DOHH2 (cell line): ENCODE measurements at regions not wholly inside any gene's neighbourhood (a gene's known extent, or its start where the extent isn't known, plus 50 kb on each side); places are given as distances from the start of the nearest gene placed in this dataset.

Source experiments
- H3F3A ChIP-seq: fragments of 200-600 bp; sonication (generic), shearing (Covaris generic); 2 replicates; pipeline ENCODE4 v1.6.0; 2016; ENCODE audit warnings: antibody characterized with exemption, mild to moderate bottlenecking; ENCODE audit not compliant: control insufficient read depth, insufficient read depth
- H3K27ac ChIP-seq: fragments of 200-600 bp; sonication (generic); 2 replicates; pipeline ENCODE4 v1.5.1; 2014; ENCODE audit warnings: low read depth, mild to moderate bottlenecking, low read length, moderate library complexity
- H3K27me3 ChIP-seq: fragments of 200-600 bp; sonication (generic); 2 replicates; pipeline ENCODE4 v1.6.1; 2014; ENCODE audit warnings: mild to moderate bottlenecking, low read length, mixed read lengths; ENCODE audit not compliant: control insufficient read depth
- H3K36me3 ChIP-seq: fragments of 200-600 bp; sonication (generic); 2 replicates; pipeline ENCODE4 v1.6.1; 2014; ENCODE audit warnings: mild to moderate bottlenecking, low read length, moderate library complexity, mixed read lengths; ENCODE audit not compliant: control insufficient read depth
- H3K4me1 ChIP-seq: fragments of 200-600 bp; sonication (generic); 2 replicates; pipeline ENCODE4 v1.6.1; 2014; ENCODE audit warnings: mild to moderate bottlenecking, low read length, mixed read lengths; ENCODE audit not compliant: control insufficient read depth
- H3K4me2 ChIP-seq: fragments of 200-600 bp; sonication (generic); 2 replicates; pipeline ENCODE4 v1.6.0; 2014; ENCODE audit warnings: mild to moderate bottlenecking, low read length, moderate library complexity
- H3K4me3 ChIP-seq: fragments of 200-600 bp; sonication (generic); 2 replicates; pipeline ENCODE4 v1.5.1; 2014; ENCODE audit warnings: mild to moderate bottlenecking, low read length, mixed read lengths
- H3K79me2 ChIP-seq: fragments of 200-600 bp; sonication (generic); 2 replicates; pipeline ENCODE4 v1.6.1; 2014; ENCODE audit warnings: mild to moderate bottlenecking, low read length, mixed read lengths; ENCODE audit not compliant: control insufficient read depth
- H3K9me2 ChIP-seq: fragments of 200-600 bp; sonication (generic); replicated peaks from 2 replicates; pipeline ENCODE4 v1.6.1; 2014; ENCODE audit warnings: mild to moderate bottlenecking, low read length, mixed read lengths; ENCODE audit not compliant: control insufficient read depth
- H3K9me3 ChIP-seq: fragments of 200-600 bp; sonication (generic); 2 replicates; pipeline ENCODE4 v1.6.1; 2014; ENCODE audit warnings: antibody characterized with exemption, low read length, mixed read lengths; ENCODE audit not compliant: control insufficient read depth, insufficient read depth
- H4K20me1 ChIP-seq: fragments of 200-600 bp; sonication (generic); 2 replicates; pipeline ENCODE4 v1.6.0; 2014; ENCODE audit warnings: low read depth, mild to moderate bottlenecking, antibody characterized with exemption, low read length, moderate library complexity; ENCODE audit not compliant: control insufficient read depth, insufficient read depth
- CTCF ChIP-seq: fragments of 200-600 bp; sonication (generic); IDR thresholded peaks from one replicate; pipeline ENCODE4 v1.5.1; 2014; ENCODE audit warnings: antibody characterized with exemption, mild to moderate bottlenecking, low read depth, low read length; ENCODE audit not compliant: poor library complexity, severe bottlenecking
- EZH2phosphoT487 ChIP-seq: fragments of 200-600 bp; sonication (generic); IDR thresholded peaks from 2 replicates; pipeline ENCODE4 v1.6.1; 2017; ENCODE audit warnings: borderline replicate concordance, mild to moderate bottlenecking, antibody characterized with exemption, low read length, moderate library complexity, mixed read lengths

GRCh38 chr6:4610256-4610655 lies 165.9 kb upstream of the CDYL start:
- TF ChIP-seq CTCF = no peak
- TF ChIP-seq EZH2phosphoT487 = no peak
- Histone ChIP-seq H3K4me1 (no peaks in the 10 kb centered on the region), H3K27ac (no peak overlapping the region)

DNA sequence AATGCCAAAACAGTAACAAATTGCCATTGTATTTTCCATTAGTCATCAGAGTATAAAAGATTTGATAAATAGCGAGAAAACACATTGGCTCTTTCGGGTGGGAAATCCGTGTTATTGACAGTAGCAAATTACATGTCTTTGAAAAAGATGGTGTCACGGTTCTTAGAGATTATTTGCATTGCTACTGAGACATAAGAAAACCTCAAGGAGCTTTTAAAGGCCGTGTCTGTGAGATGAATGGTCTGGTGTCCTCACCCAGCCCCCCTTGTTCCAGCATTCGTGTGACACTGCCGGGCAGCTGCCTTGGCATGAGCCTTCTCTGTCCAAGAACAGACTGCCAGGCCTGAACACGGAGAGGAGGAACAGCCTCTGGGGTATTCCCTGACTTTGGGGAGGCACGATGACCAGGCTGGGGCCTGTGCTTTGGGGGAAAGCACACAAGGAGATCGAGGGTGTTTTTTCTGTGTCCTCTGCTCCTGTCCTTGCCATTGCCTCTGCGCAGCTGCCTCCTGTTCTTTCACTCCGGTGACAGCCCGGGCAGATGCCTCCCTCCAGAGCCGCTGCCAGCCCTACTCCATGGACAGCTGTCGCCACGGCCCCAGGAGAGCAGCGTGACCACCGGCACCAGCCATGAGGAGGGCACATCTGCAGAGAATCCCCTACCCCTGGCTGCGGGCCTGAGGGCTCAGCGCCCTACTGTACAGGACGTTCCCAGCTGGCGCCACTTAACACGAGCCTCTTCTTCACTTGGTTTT lies 167.7 kb upstream of the CDYL start:
- Histone ChIP-seq H3F3A (no peaks in the 10 kb centered on the region), H4K20me1 (no peaks in the 10 kb centered on the region), H3K36me3 (no peaks in the 10 kb centered on the region), H3K4me1 (no peaks in the 10 kb centered on the region), H3K4me2 (no peak overlapping the region), H3K9me2 (no peaks in the 10 kb centered on the region), H3K4me3 (no peak overlapping the region), H3K27me3 (no peaks in the 10 kb centered on the region), H3K9me3 (no peaks in the 10 kb centered on the region), H3K79me2 (no peaks in the 10 kb centered on the region), H3K27ac (no peak overlapping the region)
- TF ChIP-seq CTCF = no peak
- no peak for TF ChIP-seq EZH2phosphoT487

More at GRCh38 chr6:4610256-4610655, 165.9 kb upstream of the CDYL start:
- H4K20me1 ChIP-seq = no peaks in the 10 kb centered on the region
- H3F3A ChIP-seq = no peaks in the 10 kb centered on the region
- no peaks in the 10 kb centered on the region for H3K9me2 ChIP-seq
- H3K4me2 ChIP-seq = no peak overlapping the region
- no peaks in the 10 kb centered on the region for H3K27me3 ChIP-seq
- H3K79me2 ChIP-seq = no peaks in the 10 kb centered on the region
- H3K9me3 ChIP-seq = no peaks in the 10 kb centered on the region
- no peak overlapping the region for H3K4me3 ChIP-seq
- no peaks in the 10 kb centered on the region for H3K36me3 ChIP-seq

DNA sequence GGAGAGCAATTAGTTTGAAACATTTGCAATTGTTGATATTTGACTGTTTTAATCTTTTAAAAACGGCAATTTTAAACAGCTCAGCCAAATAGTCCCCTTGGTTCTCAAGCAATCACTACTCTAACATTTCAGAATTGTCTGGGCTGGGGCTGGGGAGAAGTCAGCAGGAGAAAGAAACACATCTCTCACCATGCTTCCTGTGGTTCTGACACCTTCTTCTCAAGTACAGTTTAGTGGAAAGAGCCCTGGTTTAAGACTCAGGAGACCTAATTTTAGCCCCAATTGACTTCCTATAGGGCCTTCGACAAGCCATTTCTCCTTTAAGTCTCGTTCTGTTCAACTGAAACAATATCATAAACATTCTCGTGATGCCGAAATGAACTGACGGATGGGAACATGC lies 168.4 kb upstream of the CDYL start:
- H3K9me3 ChIP-seq = no peaks in the 10 kb centered on the region
- H4K20me1 ChIP-seq = no peaks in the 10 kb centered on the region
- H3K4me3 ChIP-seq = no peak overlapping the region
- H3K4me1 ChIP-seq = no peaks in the 10 kb centered on the region
- no peaks in the 10 kb centered on the region for H3K79me2 ChIP-seq
- H3K9me2 ChIP-seq = no peaks in the 10 kb centered on the region
- H3K27ac ChIP-seq = no peak overlapping the region
- no peaks in the 10 kb centered on the region for H3K27me3 ChIP-seq
- H3K36me3 ChIP-seq = no peaks in the 10 kb centered on the region
- no peak overlapping the region for H3K4me2 ChIP-seq
- TF ChIP-seq CTCF = no peak
- no peak for TF ChIP-seq EZH2phosphoT487
- H3F3A ChIP-seq = no peaks in the 10 kb centered on the region
